ENCODE measurements at regions not wholly inside any gene's neighbourhood (a gene's known extent, or its start where the extent isn't known, plus 50 kb on each side); places are given as distances from the start of the nearest gene placed in this dataset.
"Not testable (repeated sequence)": the region's sequence is repeated elsewhere in the genome, so short reads cannot be mapped to it uniquely, and the experiment has no call there.

- not testable (repeated sequence) for TF ChIP-seq CTCF (conservative IDR thresholded peaks at IDR 0.05; ENCODE audit: low read depth in 2 of 2); REST (IDR thresholded peaks at IDR 0.05; ENCODE audit: unreplicated experiment); EZH2 (IDR thresholded peaks at IDR 0.05; ENCODE audit: low read depth, unreplicated experiment); ETS1 (IDR thresholded peaks at IDR 0.05); JUNB (IDR thresholded peaks at IDR 0.05; ENCODE audit: unreplicated experiment); CREB1 (CRISPR knock-in tag; IDR thresholded peaks at IDR 0.05; ENCODE audit: low read depth); ZNF331 (CRISPR knock-in tag; IDR thresholded peaks at IDR 0.05; ENCODE audit: low read depth); EZH2phosphoT487 (IDR thresholded peaks at IDR 0.05; ENCODE audit: unreplicated experiment); POLR2AphosphoS5 (IDR thresholded peaks at IDR 0.05; ENCODE audit: low read depth)
These were observed 176.8 kb upstream of the ZNF469 start for GRCh38 chr16:88206006-88206405.
